H9 (cell line): ENCODE measurements at regions not wholly inside any gene's neighbourhood (a gene's known extent, or its start where the extent isn't known, plus 50 kb on each side); places are given as distances from the start of the nearest gene placed in this dataset.

ENCODE experiments used
- DNase-seq: peaks from one replicate; pipeline ENCODE4 v3.0.0-alpha.2; 2017
- H2AFZ ChIP-seq: one replicate; pipeline ENCODE4 v1.6.1; 2013; ENCODE audit warnings: mild to moderate bottlenecking, low read length, control low read depth, moderate library complexity
- H2AK5ac ChIP-seq: 2 replicates; pipeline ENCODE4 v1.6.1; 2013; ENCODE audit warnings: low read length, control low read depth, mixed read lengths; ENCODE audit not compliant: insufficient read length
- H2BK120ac ChIP-seq: one replicate; pipeline ENCODE4 v1.6.1; 2013; ENCODE audit warnings: low read depth, mild to moderate bottlenecking, low read length, control low read depth, inconsistent platforms; ENCODE audit not compliant: poor library complexity, severe bottlenecking
- H2BK12ac ChIP-seq: 2 replicates; pipeline ENCODE4 v1.6.1; 2013; ENCODE audit warnings: low read length, control low read depth, mixed read lengths, low read depth; ENCODE audit not compliant: insufficient read length
- H2BK15ac ChIP-seq: 2 replicates; pipeline ENCODE4 v1.6.1; 2013; ENCODE audit warnings: low read depth, low read length, control low read depth
- H2BK20ac ChIP-seq: one replicate; pipeline ENCODE4 v1.6.1; 2013; ENCODE audit warnings: low read depth, mild to moderate bottlenecking, low read length, control low read depth, inconsistent platforms; ENCODE audit not compliant: poor library complexity, severe bottlenecking
- H2BK5ac ChIP-seq: 2 replicates; pipeline ENCODE4 v1.6.1; 2013; ENCODE audit warnings: low read length, control low read depth, mixed read lengths; ENCODE audit not compliant: insufficient read length
- H3K14ac ChIP-seq: 2 replicates; pipeline ENCODE4 v1.6.1; 2013; ENCODE audit warnings: low read length, control low read depth; ENCODE audit not compliant: insufficient read depth
- H3K18ac ChIP-seq: 2 replicates; pipeline ENCODE4 v1.6.1; 2013; ENCODE audit warnings: low read depth, mild to moderate bottlenecking, mixed read lengths, low read length, control low read depth; ENCODE audit not compliant: insufficient read length
- H3K23ac ChIP-seq: 2 replicates; pipeline ENCODE4 v1.6.1; 2013; ENCODE audit warnings: low read length, control low read depth, mixed read lengths, low read depth; ENCODE audit not compliant: insufficient read length
- H3K23me2 ChIP-seq: 2 replicates; pipeline ENCODE4 v1.6.1; 2013; ENCODE audit warnings: low read depth, mild to moderate bottlenecking, mixed read lengths, low read length, control low read depth; ENCODE audit not compliant: insufficient read length, poor library complexity, severe bottlenecking
- H3K27ac ChIP-seq: 2 replicates; pipeline ENCODE4 v1.5.1; 2013; ENCODE audit warnings: low read length, control low read depth, mixed read lengths, low read depth; ENCODE audit not compliant: insufficient read length
- H3K27me3 ChIP-seq: 2 replicates; pipeline ENCODE4 v1.6.1; 2013; ENCODE audit warnings: low read length, control low read depth, inconsistent platforms; ENCODE audit not compliant: insufficient read depth
- H3K4ac ChIP-seq: 2 replicates; pipeline ENCODE4 v1.6.1; 2013; ENCODE audit warnings: low read depth, mild to moderate bottlenecking, control low read depth, inconsistent platforms, low read length, moderate library complexity
- H3K4me1 ChIP-seq: 2 replicates; pipeline ENCODE4 v1.6.1; 2013; ENCODE audit warnings: low read length, control low read depth, inconsistent platforms; ENCODE audit not compliant: insufficient read depth
- H3K4me2 ChIP-seq: 2 replicates; pipeline ENCODE4 v1.6.1; 2013; ENCODE audit warnings: low read length, control low read depth, mixed read lengths; ENCODE audit not compliant: insufficient read length, insufficient read depth
- H3K56ac ChIP-seq: 2 replicates; pipeline ENCODE4 v1.6.1; 2013; ENCODE audit warnings: low read depth, mild to moderate bottlenecking, mixed read lengths, low read length, control low read depth; ENCODE audit not compliant: insufficient read length
- H3K79me1 ChIP-seq: 2 replicates; pipeline ENCODE4 v1.6.1; 2013; ENCODE audit warnings: low read depth, mild to moderate bottlenecking, moderate library complexity, low read length, control low read depth, inconsistent platforms; ENCODE audit not compliant: insufficient read depth, poor library complexity, severe bottlenecking
- H3K79me2 ChIP-seq: 2 replicates; pipeline ENCODE4 v1.6.1; 2013; ENCODE audit warnings: low read length, control low read depth, inconsistent platforms; ENCODE audit not compliant: insufficient read depth
- H3K9ac ChIP-seq: 2 replicates; pipeline ENCODE4 v1.6.1; 2013; ENCODE audit warnings: low read length, control low read depth, mixed read lengths; ENCODE audit not compliant: insufficient read length; ENCODE audit errors: extremely low read depth
- H3K9me3 ChIP-seq: one replicate; pipeline ENCODE4 v1.6.1; 2013; ENCODE audit warnings: low read depth, low read length, inconsistent platforms; ENCODE audit not compliant: control insufficient read depth
- H3T11ph ChIP-seq: one replicate; pipeline ENCODE4 v1.6.1; 2013; ENCODE audit warnings: mild to moderate bottlenecking, low read length, control low read depth, inconsistent platforms
- H4K20me1 ChIP-seq: one replicate; pipeline ENCODE4 v1.6.1; 2013; ENCODE audit not compliant: control insufficient read depth, insufficient read length, insufficient read depth
- H4K5ac ChIP-seq: 2 replicates; pipeline ENCODE4 v1.6.1; 2013; ENCODE audit warnings: low read depth, mild to moderate bottlenecking, mixed read lengths, low read length, control low read depth; ENCODE audit not compliant: insufficient read length
- H4K8ac ChIP-seq: replicated peaks from 2 replicates; pipeline ENCODE4 v1.6.1; 2013; ENCODE audit warnings: low read length, control low read depth, mixed read lengths, low read depth; ENCODE audit not compliant: insufficient read length
- H4K91ac ChIP-seq: 2 replicates; pipeline ENCODE4 v1.6.1; 2013; ENCODE audit warnings: low read depth, mild to moderate bottlenecking, moderate library complexity, mixed read lengths, low read length, control low read depth; ENCODE audit not compliant: insufficient read length
- H3K27ac Mint-ChIP-seq, 3 experiments: 2 replicates in 2 of 3; 3 replicates in 1 of 3; pipeline ENCODE4 v1.8.0; 2020 to 2021; ENCODE audit warnings: mixed read lengths in 3 of 3, mild to moderate bottlenecking in 1 of 3, moderate library complexity in 1 of 3
- H3K27me3 Mint-ChIP-seq: 2 replicates; pipeline ENCODE4 v1.8.0; 2021; ENCODE audit warnings: low read depth, mild to moderate bottlenecking, moderate library complexity, mixed read lengths
- H3K36me3 Mint-ChIP-seq, 3 experiments: 2 replicates in 2 of 3; 3 replicates in 1 of 3; pipeline ENCODE4 v1.8.0; 2020 to 2021; ENCODE audit warnings: low read depth in 3 of 3, mixed read lengths in 3 of 3; ENCODE audit not compliant: insufficient read depth in 1 of 3
- H3K4me1 Mint-ChIP-seq, 2 experiments: 2 replicates each; pipeline ENCODE4 v1.8.0; 2020; ENCODE audit warnings: mixed read lengths in 2 of 2
- H3K4me3 Mint-ChIP-seq, 2 experiments: 2 replicates in 1 of 2; 3 replicates in 1 of 2; pipeline ENCODE4 v1.8.0; 2020 to 2021; ENCODE audit warnings: mild to moderate bottlenecking in 2 of 2, mixed read lengths in 2 of 2, moderate library complexity in 1 of 2
- H3K9me3 Mint-ChIP-seq, 2 experiments: 2 replicates in 1 of 2; 3 replicates in 1 of 2; pipeline ENCODE4 v1.8.0; 2020; ENCODE audit warnings: mild to moderate bottlenecking in 2 of 2, mixed read lengths in 2 of 2, moderate library complexity in 1 of 2
- WGBS: extraction: QIAGEN DNeasy Blood & Tissue Kit; methylation state at CpG from one replicate; pipeline ENCODE4 v1.1.7; 2013; ENCODE audit warnings: missing lambda C conversion rate, low lambda C conversion rate, mixed read lengths; ENCODE audit not compliant: insufficient read length; ENCODE audit errors: extremely low coverage; 5-methylcytosine and 5-hydroxymethylcytosine counted together
- TF ChIP-seq, protein P1 (sequence below): fragments of 200-600 bp; sonication (generic); conservative IDR thresholded peaks from 3 replicates; pipeline ENCODE4 v1.8.0; 2021; ENCODE audit warnings: antibody characterized with exemption, mild to moderate bottlenecking

DNA sequence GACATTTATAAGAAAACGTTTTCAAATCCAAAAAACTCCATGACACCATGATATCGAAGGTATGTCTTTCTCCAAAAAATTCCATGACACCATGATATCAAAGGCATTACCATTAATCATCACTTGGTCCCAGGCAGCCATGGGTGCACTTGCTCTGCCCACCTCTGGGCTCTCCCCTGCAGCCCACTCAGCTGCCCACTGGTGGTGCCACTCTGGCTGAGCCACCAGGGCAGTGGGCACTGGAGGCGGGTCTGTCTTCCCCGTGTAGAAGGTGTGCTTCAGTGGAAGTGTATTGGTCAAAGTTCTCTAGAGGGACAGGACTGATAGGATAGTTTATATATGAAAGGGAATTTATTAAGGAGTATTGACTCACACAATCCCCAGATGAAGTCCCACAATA, 240.4 kb downstream of the KLF6 start:
- Histone ChIP-seq H3K9me3 (no peaks in the 10 kb centered on the region), H3K4me2 (no peak overlapping the region), H3K27me3 (no peaks in the 10 kb centered on the region), H3T11ph (no peak overlapping the region), H3K79me2 (no peaks in the 10 kb centered on the region), H2BK20ac (no peak overlapping the region), H2BK12ac (no peak overlapping the region), H3K14ac (no peak overlapping the region), H3K18ac (no peak overlapping the region), H4K5ac (no peak overlapping the region), H3K23ac (no peak overlapping the region), H4K91ac (no peak overlapping the region), H3K4ac (no peak overlapping the region), H3K23me2 (no peaks in the 10 kb centered on the region), H4K20me1 (no peaks in the 10 kb centered on the region), H3K56ac (no peak overlapping the region), H3K4me1 (no peaks in the 10 kb centered on the region), H2AFZ (no peak overlapping the region), H4K8ac (no peak overlapping the region), H2BK120ac (no peak overlapping the region), H3K9ac (no peak overlapping the region), H2AK5ac (no peak overlapping the region), H2BK5ac (no peak overlapping the region), H3K79me1 (no peaks in the 10 kb centered on the region), H2BK15ac (no peak overlapping the region), H3K27ac (no peak overlapping the region)
- no CpG with 5 or more reads among the region's 4 CpGs for WGBS
- H3K36me3 Mint-ChIP-seq, result no peaks in the 10 kb centered on the region; a peak in 1 of 7 replicates
- no peak overlapping the region for H3K4me3 Mint-ChIP-seq
- H3K27ac Mint-ChIP-seq, result no peak overlapping the region
- H3K4me1 Mint-ChIP-seq, result peaks cover 2 to 7% of the 10 kb centered on the region in 2 experiments; a peak in 2 of 4 replicates
- DNase-seq, result no peak
- TF ChIP-seq, protein P1, sequence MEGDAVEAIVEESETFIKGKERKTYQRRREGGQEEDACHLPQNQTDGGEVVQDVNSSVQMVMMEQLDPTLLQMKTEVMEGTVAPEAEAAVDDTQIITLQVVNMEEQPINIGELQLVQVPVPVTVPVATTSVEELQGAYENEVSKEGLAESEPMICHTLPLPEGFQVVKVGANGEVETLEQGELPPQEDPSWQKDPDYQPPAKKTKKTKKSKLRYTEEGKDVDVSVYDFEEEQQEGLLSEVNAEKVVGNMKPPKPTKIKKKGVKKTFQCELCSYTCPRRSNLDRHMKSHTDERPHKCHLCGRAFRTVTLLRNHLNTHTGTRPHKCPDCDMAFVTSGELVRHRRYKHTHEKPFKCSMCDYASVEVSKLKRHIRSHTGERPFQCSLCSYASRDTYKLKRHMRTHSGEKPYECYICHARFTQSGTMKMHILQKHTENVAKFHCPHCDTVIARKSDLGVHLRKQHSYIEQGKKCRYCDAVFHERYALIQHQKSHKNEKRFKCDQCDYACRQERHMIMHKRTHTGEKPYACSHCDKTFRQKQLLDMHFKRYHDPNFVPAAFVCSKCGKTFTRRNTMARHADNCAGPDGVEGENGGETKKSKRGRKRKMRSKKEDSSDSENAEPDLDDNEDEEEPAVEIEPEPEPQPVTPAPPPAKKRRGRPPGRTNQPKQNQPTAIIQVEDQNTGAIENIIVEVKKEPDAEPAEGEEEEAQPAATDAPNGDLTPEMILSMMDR, result no peak
- H3K27me3 Mint-ChIP-seq, result peaks cover 11% of the 10 kb centered on the region
- H3K9me3 Mint-ChIP-seq, result peaks cover 10 to 13% of the 10 kb centered on the region in 2 experiments; a peak in 3 of 5 replicates
